DND-41 (cell line): ENCODE measurements at regions not wholly inside any gene's neighbourhood (a gene's known extent, or its start where the extent isn't known, plus 50 kb on each side); places are given as distances from the start of the nearest gene placed in this dataset.
A peak's percentile ranks its signal among the peaks of the same experiment; 100 is the strongest.

Experiments used
- ATAC-seq: fragments of 200-7000 bp; cut with Tn5 transposase; 3 replicates; pipeline ENCODE4 v1.9.1; 2021; ENCODE audit warnings: low read depth; ENCODE audit not compliant: insufficient read depth
- DNase-seq: peaks from one replicate; pipeline ENCODE4 v3.0.0-alpha.2; 2020
- H2AFZ ChIP-seq: 2 replicates; pipeline ENCODE4 v1.6.0; 2012; ENCODE audit warnings: low read depth, low read length
- H3K27ac ChIP-seq: 2 replicates; pipeline ENCODE4 v1.5.1; 2012; ENCODE audit warnings: low read length, inconsistent platforms
- H3K27me3 ChIP-seq: fragments of 200-600 bp; sonication (generic); 2 replicates; pipeline ENCODE4 v1.6.0; 2012; ENCODE audit warnings: low read length, mild to moderate bottlenecking, inconsistent platforms; ENCODE audit not compliant: insufficient read depth, poor library complexity
- H3K36me3 ChIP-seq: 2 replicates; pipeline ENCODE4 v1.5.1; 2012; ENCODE audit warnings: low read length, inconsistent platforms; ENCODE audit not compliant: insufficient read depth
- H3K4me1 ChIP-seq: 2 replicates; pipeline ENCODE4 v1.5.1; 2012; ENCODE audit warnings: mild to moderate bottlenecking, low read length; ENCODE audit not compliant: insufficient read depth
- H3K4me2 ChIP-seq: 2 replicates; pipeline ENCODE4 v1.6.0; 2012; ENCODE audit warnings: mild to moderate bottlenecking, moderate library complexity, low read length, inconsistent platforms; ENCODE audit not compliant: insufficient read depth
- H3K4me3 ChIP-seq, 2 experiments: fragments of 200-600 bp in 1 of 2; shearing (Covaris generic) in 1 of 2; 2 replicates each; pipeline ENCODE4 v1.5.1; 2012 to 2016; ENCODE audit warnings: inconsistent platforms in 2 of 2, low read length in 2 of 2, mild to moderate bottlenecking in 2 of 2, low read depth in 1 of 2, moderate library complexity in 1 of 2
- H3K79me2 ChIP-seq: 2 replicates; pipeline ENCODE4 v1.6.0; 2012; ENCODE audit warnings: low read length, inconsistent platforms; ENCODE audit not compliant: insufficient read depth
- H3K9ac ChIP-seq: 2 replicates; pipeline ENCODE4 v1.6.0; 2012; ENCODE audit warnings: low read depth, mild to moderate bottlenecking, inconsistent platforms, low read length, moderate library complexity
- H3K9me3 ChIP-seq: 2 replicates; pipeline ENCODE4 v1.5.1; 2012; ENCODE audit warnings: low read length, moderate library complexity, mild to moderate bottlenecking, inconsistent platforms; ENCODE audit not compliant: insufficient read depth, severe bottlenecking
- H4K20me1 ChIP-seq: 2 replicates; pipeline ENCODE4 v1.6.0; 2012; ENCODE audit warnings: low read length; ENCODE audit not compliant: insufficient read depth
- CTCF ChIP-seq: IDR thresholded peaks from 2 replicates; pipeline ENCODE4 v1.5.1; 2012; ENCODE audit warnings: borderline replicate concordance, low read length, moderate library complexity, mild to moderate bottlenecking; ENCODE audit not compliant: poor library complexity, severe bottlenecking; ENCODE audit errors: extremely low read depth
- EZH2 ChIP-seq: IDR thresholded peaks from 3 replicates; pipeline ENCODE4 v1.6.1; 2012; ENCODE audit warnings: borderline replicate concordance, low read depth, mild to moderate bottlenecking, moderate library complexity, low read length, inconsistent platforms; ENCODE audit not compliant: severe bottlenecking

DNA sequence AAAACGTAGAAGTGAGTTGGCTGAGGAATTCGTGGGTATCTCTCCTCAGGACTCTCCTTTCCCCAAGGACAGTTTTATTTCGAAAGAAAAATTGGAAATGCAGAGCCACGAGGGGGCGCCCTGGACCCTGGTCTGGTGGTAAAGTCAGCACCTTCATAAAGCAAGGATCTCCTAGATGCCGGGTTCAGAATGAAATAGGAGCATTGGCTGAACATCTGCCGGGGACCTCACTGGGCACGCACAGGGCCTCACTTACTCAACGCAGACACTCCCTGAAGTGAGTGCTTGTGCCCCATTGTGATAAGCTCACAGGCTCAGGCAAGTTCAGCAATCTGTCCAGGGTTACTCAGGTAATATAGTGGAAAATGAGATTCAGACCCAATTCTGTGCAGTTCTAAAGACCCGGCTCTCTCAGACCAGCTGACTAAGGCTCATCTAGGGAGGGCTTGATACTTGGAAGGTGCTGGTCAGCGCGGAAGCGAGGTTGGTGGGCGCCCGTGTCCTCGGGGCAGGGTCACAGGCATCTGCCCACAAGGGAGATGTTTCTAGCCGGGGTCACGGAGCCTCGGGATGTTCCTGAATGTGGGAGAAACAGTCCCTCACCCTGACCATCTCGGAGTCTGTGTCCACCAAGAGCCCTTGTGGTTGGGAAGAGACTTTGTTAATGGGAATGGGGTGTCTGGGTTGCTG is 55.7 kb upstream of the ETV3 start:
- Histone ChIP-seq H3K4me2 (no peak overlapping the region), H3K27ac (no peak overlapping the region), H3K27me3 (peaks cover 19% of the 10 kb centered on the region), H3K4me1 (no peaks in the 10 kb centered on the region), H3K4me3 (no peak overlapping the region), H3K9me3 (no peaks in the 10 kb centered on the region), H4K20me1 (no peaks in the 10 kb centered on the region; the same call in 1 of the 2 replicates), H3K9ac (no peak overlapping the region), H3K36me3 (no peaks in the 10 kb centered on the region), H3K79me2 (no peaks in the 10 kb centered on the region), H2AFZ (no peak overlapping the region)
- DNase-seq (peak; percentile 71), ATAC-seq (peak; percentile 66)
- TF ChIP-seq EZH2 (no peak), CTCF (peak; percentile 72)

- no peaks in the 10 kb centered on the region for H3K9me3 ChIP-seq
- TF ChIP-seq CTCF (no peak), EZH2 (no peak)
- ATAC-seq (no peak), DNase-seq (no peak)
- no peaks in the 10 kb centered on the region for H3K79me2 ChIP-seq
- no peak overlapping the region for H3K4me2 ChIP-seq
- no peak overlapping the region for H2AFZ ChIP-seq
- peaks cover 21% of the 10 kb centered on the region for H3K27me3 ChIP-seq
- no peaks in the 10 kb centered on the region for H3K4me1 ChIP-seq
- H3K9ac ChIP-seq = no peak overlapping the region
- no peaks in the 10 kb centered on the region for H3K36me3 ChIP-seq
- no peaks in the 10 kb centered on the region; the same call in 1 of the 2 replicates for H4K20me1 ChIP-seq
- H3K27ac ChIP-seq = no peak overlapping the region
- no peak overlapping the region for H3K4me3 ChIP-seq
Observed at GRCh38 chr1:157193219-157193618, 55.0 kb upstream of the ETV3 start.

GRCh38 chr1:157189986-157190982 is 52.1 kb upstream of the ETV3 start:
- no peaks in the 10 kb centered on the region for H3K4me1 ChIP-seq
- H3K27me3 ChIP-seq = peaks cover 26% of the 10 kb centered on the region
- ATAC-seq = no peak

More at GRCh38 chr1:157189986-157190982, 52.1 kb upstream of the ETV3 start:
- H4K20me1 ChIP-seq = no peaks in the 10 kb centered on the region
- H3K4me3 ChIP-seq = no peak overlapping the region
- no peak for DNase-seq
- H3K9me3 ChIP-seq = no peaks in the 10 kb centered on the region
- H3K27ac ChIP-seq = no peak overlapping the region
- H3K4me2 ChIP-seq = no peak overlapping the region
- no peak overlapping the region for H3K9ac ChIP-seq
- no peak for TF ChIP-seq CTCF
- H3K79me2 ChIP-seq = no peaks in the 10 kb centered on the region
- H3K36me3 ChIP-seq = no peaks in the 10 kb centered on the region
- H2AFZ ChIP-seq = no peak overlapping the region
